DMS 273 treated with DMSO at 0.1 percent for 48 hours (cell line): ENCODE measurements at regions not wholly inside any gene's neighbourhood (a gene's known extent, or its start where the extent isn't known, plus 50 kb on each side); places are given as distances from the start of the nearest gene placed in this dataset.
A peak's percentile ranks its signal among the peaks of the same experiment; 100 is the strongest.
"Not testable (repeated sequence)": the region's sequence is repeated elsewhere in the genome, so short reads cannot be mapped to it uniquely, and the experiment has no call there.

ENCODE experiments used
- DNase-seq: peaks from one replicate; lab custom pipeline; 2025; lab: John Stamatoyannopoulos, UW

DNA sequence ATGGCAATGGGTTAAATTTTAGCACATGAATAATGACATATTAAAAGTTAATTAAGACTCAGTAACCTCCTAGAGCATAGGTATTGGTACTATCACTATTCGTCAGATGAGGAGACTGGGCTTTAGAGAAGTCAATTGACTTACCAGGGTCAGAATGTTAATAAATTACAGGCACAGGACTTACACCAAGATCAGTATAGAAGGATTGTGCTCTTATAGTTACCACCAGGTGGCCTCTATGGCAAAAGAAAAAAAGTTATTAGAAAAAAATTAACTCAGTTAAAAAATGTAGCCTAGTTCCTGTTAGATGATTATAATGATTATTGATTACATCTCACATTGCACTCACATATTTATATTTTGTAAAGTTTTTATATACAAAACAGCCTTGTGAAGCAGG is 1163.7 kb downstream of the FAM181B start:
- no peak for DNase-seq

DNA sequence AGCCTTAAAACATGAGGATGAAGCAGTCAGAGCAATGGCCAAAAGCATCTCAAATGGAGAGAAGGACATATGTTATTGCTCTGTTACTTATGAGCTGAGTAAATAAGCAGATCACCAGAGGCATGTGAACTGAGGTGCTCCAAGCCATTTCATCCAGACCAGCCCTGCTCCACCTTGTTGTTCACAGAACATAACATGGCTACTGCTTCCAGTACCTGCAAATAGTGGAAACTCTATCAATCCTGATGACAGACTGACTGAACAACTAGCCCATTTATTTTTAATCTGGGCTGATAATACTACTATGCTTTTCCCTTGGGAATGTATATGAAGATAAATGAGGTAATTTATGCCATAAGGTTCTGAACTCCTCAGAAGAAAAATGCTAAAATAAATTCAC is 1164.7 kb downstream of the FAM181B start:
- DNase-seq = no peak

DNA sequence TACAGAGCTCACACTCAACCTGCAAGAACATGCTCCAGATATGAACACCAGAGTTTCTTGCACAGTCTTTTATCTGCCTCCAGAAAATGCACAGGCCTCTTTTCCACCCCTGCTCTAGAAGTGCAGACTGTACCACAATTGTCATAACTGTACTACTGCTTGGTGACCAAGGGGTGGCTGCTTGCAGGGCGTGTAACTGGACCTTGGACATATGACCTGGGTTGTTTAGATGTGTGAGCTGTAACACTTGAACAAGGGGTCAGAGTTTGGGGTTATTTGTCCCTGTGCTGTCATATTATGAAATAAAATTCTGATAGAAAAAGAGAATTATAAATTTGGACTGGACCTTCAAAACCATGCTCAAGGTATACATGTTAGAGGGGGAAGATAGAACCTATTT is 1185.5 kb downstream of the FAM181B start:
- DNase-seq = no peak

DNA sequence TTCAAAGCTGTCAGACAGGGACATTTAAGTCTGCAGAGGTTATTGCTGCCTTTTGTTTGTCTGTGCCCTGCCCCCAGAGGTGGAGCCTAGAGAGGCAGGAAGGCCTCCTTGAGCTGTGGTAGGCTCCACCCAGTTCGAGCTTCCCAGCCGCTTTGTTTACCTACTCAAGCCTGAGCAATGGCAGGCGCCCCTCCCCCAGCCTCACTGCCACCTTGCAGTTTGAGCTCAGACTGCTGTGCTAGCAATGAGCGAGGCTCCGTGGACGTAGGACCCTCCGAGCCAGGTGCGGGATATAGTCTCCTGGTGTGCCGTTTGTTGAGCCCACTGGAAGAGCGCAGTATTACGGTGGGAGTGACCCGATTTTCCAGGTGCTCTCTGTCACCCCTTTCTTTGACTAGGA is 1193.9 kb downstream of the FAM181B start:
- not testable (repeated sequence) for DNase-seq

DNA sequence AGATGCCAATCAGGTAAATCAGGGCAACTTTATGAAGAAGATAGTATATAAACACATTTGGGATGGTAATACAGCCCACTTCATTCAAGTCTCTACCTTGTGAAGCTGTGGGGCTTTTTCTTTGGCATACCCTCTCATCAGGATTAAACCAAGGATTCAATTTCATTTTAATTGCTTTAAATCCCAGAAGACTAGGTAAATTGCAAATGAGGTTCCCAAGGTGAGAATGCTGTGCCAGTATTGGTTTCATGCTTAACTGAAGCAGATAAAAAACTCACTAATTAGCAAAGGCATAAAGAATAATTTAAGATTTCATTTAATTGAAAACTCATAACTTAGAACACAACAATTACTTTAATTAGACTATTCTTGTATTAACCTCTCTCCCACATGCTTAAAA is 1218.1 kb downstream of the FAM181B start:
- DNase-seq = no peak

DNA sequence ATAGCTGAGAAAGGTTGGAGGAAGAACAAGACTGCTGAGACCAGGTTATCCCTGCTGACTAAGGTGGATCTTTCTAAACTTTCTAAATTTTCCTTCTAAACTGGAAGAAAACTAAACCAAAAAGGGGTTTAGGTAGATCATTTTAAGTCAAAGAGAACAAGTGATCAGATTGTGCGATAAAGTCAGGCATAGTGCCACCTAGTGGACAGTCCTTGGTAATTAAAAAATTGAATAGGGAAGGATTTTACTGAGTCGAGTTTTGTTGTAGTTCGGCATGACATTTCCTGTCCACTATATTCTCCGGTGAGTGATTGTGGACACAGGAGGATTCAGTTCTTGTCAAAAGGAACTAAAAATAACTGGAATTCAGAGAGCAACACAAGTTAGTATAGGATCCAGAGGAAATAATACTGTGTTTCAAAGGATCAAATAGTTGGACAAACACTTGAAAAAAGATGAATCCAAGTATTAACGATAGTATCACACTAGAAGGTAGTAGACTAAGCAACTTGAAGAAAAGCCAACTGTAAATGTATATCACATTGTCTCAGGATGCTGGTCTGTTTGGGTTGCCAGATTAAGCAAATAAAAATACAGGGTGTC is 1236.4 kb downstream of the FAM181B start:
- peak; percentile 0 for DNase-seq

DNA sequence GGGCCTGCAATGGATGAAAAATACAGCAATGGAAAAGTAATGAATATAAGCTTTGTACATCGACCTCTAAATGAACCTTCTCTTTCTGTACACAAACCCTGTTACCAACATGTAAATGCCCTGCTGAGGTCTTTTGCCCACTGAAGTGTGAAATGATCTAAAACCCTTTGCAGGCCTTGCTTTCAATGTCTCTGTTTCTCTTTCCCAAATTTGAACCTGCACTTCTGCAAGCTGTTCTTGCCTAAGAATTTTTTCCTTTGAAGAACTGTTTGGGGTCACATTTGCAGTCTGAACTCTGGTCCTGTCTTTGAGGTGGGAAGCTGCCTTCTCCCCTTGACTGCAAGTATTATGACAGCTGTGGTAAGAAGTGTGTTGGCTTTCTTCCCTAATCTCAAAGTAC is 1237.1 kb downstream of the FAM181B start:
- DNase-seq = no peak

DNA sequence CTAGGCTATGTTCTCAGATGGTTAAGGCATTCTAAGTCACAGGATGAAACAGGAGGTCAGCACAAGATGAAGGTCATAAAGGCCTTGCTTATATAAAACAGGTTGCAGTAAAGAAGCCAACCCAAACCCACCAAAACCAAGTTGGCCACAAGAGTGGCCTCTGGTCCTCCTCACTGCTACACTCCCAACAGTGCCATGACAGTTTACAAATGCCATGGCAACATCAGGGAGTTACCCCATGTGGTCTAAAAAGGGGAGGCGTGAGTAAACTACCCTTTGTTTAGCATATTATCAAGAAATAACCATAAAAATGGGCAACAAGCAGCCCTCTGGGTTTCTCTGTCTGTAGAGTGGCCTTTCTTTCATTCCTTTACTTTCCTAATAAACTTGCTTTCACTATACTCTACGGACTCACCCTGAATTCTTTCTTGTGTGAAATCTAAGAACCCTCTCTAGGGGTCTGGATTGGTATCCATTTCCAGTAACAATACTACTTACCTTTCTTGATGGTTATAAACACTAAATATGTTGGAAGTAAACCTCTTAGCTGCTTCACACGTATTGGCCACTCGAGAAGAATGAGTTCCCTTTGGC is 1237.9 kb downstream of the FAM181B start:
- DNase-seq = no peak

DNA sequence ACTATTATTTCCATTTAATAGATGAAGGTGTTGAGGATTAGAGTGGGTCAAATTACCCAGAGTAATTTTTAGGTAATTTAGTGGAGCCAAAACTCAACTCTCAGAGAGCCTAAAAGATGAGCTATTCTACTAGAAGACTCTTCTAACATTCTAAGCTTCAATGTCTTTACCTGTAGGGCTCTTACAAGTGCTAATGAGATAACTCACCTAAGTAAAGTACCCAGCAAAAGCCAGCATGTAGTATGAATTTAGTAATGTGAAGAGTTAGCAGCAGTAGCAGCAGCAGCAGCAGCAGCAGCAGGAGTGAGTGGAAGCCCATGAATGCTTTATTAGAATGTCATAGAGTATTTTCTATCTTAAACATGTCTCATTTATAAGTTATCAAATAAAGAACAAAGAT is 1239.2 kb downstream of the FAM181B start:
- DNase-seq = no peak

DNA sequence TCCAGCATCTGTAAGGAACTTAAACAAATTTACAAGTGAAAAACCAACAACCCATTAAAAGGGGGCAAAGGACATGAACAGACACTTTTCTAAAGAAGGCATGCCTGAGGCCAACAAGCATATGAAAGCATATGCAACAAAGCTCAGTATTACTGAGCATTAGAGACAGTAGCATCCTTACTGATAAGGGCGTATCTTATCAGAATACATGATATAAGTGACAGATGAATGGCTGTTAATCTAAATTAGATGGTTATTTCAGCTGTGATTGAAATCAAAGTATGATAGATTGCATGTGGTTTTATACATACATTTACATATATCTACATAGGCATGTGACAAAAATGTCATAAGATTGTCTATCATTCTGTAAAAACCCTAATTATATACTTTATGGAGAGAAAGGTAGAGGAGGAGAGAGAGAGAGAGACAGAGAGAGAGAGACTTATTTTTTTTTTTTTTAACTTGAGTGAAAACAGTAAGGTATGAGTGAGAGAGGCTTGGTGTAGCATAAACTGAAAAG is 1240.7 kb downstream of the FAM181B start:
- DNase-seq = no peak

DNA sequence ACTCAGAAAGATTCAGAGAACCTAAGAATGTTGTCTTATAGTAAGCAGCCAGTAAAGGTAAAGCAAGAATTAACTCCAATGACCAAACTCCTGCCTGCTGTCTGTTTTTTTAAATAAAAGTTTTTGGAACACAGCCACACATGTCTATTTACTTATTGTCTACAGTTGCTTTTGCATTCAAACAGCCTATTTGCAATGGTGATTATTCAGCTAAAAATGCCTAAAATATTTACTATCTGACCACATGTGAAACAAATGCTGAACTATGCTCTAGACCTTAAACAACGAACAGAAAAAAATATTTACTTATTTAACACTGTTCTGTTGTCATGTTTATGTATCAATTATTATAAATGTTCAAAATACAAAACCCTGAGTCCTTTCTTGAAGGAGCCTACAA is 1246.6 kb downstream of the FAM181B start:
- no peak for DNase-seq

DNA sequence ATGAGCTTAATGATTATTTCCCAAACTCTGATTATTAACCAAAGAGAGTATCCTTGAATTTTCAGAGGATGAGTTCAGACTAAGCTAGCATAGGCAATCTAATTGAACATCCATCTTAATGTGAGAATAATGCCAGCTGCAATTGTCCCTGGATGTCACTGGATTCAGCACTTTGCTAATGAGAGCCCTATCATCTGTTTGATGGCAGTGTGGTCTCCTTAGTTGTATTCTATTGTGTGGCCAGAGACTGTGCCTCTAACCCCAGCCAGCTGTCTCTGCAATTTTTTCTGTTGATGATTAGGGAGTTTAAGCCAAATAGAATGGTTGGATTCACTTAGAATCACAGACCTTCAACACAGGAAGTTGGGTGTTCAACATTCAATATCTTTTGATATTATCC is 1249.5 kb downstream of the FAM181B start:
- DNase-seq = no peak

DNA sequence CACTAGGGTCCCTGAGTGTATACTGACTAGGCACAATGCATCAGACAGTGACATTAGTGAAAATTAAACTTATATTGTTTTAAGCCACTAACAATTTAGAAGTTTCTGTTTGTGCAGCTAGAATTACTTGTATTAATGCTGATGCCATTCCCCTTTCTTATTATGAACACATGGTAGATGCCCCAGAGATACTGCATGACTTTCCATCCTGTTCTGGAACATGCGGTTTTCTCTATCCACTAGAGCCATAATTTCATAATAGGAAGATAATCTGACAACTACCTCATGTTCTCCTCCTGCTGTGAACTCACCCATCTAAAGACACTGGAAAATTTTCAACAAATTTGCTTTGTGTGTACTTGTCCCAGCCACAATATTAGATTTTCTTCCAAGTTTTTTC is 1256.4 kb downstream of the FAM181B start:
- DNase-seq = no peak

DNA sequence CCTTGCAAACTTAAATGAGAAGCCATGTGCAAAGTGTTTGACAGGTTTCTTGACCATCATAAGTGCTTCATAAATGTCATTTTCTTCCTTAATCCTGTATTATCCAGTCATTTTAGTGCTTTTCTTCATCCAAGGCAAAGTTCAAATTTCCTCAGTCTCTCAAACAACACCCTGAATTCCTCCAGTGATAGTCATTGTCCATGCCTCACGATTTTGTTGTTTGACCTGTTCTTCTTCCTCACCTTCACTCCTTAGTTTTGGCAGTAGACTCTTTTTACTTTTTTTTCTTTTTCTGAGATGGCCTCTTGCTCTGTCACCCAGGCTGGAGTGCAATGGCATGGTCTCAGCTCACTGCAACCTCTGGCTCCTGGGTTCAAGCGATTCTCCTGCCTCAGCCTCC is 1257.3 kb downstream of the FAM181B start:
- no peak for DNase-seq

DNA sequence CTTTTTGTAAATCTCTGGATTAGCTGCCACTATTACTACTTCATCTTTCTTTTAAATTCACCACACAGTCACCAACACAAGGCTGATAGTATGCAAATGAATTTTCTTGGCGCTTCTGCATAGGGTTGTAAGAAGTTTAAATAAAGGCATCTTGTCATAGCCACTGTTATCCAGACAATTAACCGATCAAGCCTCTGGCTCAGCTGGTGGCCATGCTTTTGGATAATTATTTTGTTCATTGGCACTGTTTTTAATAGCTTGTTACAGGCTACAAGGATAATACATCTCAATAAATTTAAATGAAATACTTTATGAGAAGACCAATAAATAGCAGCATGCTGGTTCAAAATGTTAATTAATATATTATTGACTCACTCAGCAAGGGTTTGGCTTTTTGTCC is 1261.0 kb downstream of the FAM181B start:
- DNase-seq = no peak

DNA sequence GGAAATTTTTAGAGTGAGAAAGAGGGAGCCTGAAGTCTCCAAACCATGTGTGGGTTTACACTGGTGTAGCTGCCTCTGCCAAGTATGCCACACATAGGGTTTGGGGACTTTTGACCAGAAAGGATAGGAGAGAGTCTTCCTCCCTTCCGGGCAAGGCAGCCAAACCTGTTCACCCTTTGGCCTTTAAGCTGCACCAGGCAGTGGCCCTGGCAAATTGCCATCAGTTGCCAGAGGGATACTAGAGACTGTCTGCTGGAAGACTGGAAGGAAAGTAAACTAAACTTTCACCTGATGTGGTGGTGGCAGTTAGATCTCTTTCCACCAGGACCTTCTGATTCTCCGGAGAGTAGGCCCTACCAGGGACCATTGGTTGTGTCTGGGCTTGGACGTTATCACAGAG is 1263.2 kb downstream of the FAM181B start:
- DNase-seq = no peak

DNA sequence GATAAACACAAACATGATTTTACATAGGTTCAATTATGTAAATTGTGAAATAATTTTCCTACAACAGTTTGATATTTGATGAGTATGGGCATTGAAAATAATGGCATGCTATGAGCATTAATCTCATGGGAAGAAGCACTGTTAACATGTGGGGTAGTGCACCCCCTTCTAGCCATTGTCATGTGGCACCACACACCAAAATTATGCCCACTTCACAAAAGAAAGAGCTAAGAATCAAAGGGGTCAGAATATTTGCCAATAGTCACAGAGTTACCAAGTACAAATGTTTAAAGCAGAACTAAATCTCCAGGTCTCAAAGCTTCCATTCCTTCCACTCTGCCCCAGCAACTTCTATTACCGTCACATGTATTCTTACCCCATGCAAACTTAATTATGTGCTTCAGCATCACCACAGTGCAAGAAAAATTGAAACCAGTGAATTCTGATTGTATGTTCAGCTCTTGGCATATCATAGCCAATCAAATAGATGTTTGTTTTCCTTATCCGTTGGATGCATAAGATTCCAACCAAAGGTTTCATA is 1273.8 kb downstream of the FAM181B start:
- no peak for DNase-seq

DNA sequence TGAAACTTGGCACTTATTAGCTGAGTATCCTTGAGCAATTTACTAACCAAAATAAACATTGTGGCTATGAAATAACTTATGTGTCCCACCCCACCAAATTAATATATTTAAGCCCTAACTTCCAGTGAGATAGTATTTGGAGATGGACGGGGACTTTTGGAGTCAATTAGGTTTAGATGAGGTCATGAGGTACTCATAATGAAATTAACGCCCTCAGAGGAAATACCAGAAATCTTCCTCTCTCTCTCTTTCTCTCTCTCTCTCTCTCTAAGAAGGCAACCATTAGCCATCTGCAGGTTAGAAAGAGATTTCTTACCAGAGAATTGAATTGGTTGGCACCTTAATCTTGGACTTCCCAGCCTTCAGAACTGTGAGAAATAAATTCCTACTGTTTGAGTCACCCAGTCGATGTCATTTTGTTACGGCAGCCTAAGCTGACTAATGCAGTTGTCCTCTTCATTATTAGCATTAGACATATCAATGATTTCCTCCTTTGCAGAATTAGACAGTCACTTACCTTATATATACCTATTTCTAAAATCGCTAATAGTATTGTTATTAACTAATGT is 1284.0 kb downstream of the FAM181B start:
- no peak for DNase-seq

DNA sequence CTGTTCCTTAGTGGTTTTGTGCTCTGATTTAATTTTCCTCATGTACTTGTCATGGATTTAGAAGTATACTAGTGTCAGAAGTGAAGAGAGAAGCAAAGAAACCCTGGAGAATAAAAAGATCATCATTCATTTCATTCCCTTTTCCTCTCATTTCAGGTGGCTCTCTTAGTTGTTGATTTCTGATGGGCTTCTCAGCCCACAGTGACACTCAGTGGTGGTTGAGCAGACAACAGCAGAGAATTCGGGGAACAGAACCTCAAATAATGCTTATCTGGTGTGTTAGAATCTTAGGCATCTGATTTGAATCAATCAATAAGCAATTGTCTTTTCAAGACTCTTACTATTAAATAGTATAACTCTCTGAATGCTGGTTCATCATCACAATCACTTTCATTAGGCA is 1289.4 kb downstream of the FAM181B start:
- DNase-seq = no peak

DNA sequence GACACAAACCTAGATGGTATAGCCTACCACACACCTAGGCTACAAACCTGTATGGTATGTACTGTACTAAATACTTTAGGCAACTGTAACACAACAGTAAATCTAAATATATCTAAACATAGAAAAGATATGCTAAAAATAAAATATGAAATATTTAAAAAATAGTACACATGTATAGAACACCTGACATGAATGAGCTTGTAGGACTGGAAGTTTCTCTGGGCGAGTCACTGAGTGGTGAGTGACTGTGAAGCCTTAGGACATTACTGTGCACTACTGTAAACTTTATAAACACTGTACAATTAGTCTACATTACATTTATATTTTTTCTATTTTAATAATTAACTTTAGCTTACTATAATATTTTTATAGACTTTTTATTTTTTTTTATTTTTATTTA is 1301.3 kb downstream of the FAM181B start:
- DNase-seq = no peak

DNA sequence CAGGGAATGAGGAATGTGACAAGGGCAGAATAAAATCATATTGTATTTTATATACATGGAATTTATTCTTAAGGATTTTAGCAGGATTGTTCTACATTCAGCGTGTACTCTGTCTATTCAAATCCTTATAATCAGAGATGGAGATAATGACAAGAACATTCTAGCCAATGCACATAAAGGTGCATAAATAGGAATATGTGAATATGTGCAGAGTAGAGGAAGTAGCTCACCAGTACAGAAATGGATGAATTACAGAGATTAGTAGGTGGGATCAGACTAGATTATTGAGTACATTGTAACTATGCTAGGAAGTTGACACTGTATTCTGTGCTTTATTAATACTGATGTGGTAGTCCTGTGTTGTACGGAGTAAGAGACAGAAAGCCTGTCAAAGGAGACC is 1308.8 kb downstream of the FAM181B start:
- no peak for DNase-seq

DNA sequence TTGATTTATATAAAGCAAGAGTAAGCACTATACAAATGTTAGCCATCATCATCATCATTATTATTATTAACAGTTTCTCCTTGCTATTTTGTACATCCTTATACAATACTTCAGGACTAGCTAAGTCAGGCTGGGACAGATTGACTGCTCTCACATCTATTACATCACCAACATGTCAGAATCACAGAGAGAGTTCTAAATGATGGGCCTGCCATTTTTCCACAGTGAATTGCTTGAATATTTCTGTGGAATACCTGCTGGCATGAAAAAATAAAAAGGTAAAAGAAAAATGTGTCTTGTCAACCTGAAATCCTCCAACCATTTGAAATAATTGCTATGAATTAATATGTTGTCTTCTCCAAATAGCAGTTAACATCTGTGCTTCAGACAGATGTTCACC is 1311.3 kb downstream of the FAM181B start:
- no peak for DNase-seq

DNA sequence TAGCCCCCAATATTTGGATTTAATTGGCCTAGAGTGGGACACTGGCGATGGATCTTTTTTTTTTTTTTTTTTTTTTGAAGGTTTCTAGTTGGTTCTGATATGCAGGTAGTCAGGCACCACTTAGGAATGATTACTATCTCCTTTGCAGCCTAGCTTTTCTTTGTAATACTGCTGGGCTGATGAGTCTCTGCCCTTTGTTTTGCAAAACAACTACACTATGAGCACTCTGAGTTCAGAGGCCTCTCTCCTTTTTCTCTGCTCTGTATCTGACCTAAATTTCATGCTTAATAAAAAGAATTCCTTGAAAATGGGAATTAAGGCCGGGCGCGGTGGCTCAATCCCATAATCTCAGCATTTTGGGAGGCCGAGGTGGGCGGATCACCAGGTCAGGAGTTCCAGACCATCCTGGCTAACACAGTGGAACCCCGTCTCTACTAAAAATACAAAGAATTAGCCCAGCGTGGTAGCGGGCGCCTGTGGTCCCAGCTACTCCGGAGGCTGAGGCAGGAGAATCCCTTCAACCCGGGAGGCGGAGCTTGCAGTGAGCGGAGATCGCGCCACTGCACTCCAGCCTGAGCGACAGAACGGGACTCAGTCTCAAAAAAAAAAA is 1312.3 kb downstream of the FAM181B start:
- DNase-seq = no peak
